GM12878 (cell line): ENCODE measurements at regions not wholly inside any gene's neighbourhood (a gene's known extent, or its start where the extent isn't known, plus 50 kb on each side); places are given as distances from the start of the nearest gene placed in this dataset.

Source experiments
- ATAC-seq: fragments of 200-7000 bp; cut with Tn5 transposase; 3 replicates; pipeline ENCODE4 v1.9.1; 2020; ENCODE audit warnings: mild to moderate bottlenecking, moderate library complexity
- BruUV-seq: library from RNA; stranded (reverse); fragments of 400-500 nt; replicated peaks from 2 replicates; lab custom pipeline; 2021; lab: Mats Ljungman, UMichigan
- CTCF ChIA-PET: fragments of 300-600 bp; sonication (Branson Sonifier 250); formaldehyde crosslinking; extraction: SDS; loops from one replicate; lab custom pipeline; 2021; ENCODE audit warnings: inconsistent platforms; lab: Yijun Ruan, JAX
- POLR2A ChIA-PET: fragments of 350-600 bp; formaldehyde crosslinking; extraction: SDS; loops from one replicate; lab custom pipeline; 2021; ENCODE audit warnings: inconsistent platforms; lab: Charles Lee
- RAD21 ChIA-PET: fragments of 300-600 bp; sonication (Branson Sonifier 250); formaldehyde crosslinking; loops from one replicate; lab custom pipeline; 2023; ENCODE audit warnings: antibody characterized with exemption; ENCODE audit not compliant: unreplicated experiment; lab: Charles Lee
- SMC1A ChIA-PET: fragments of 300-600 bp; sonication (Branson Sonifier 250); formaldehyde crosslinking; loops from one replicate; lab custom pipeline; 2023; ENCODE audit not compliant: unreplicated experiment, uncharacterized antibody; lab: Charles Lee
- DNase-seq: peaks from one replicate; pipeline ENCODE4 v3.0.0-alpha.2; 2011; ENCODE audit warnings: low read depth, low spot score
- FAIRE-seq: peaks from 3 replicates; lab custom pipeline; 2011; peaks lifted over from hg19 to GRCh38; lab: Jason Lieb, UNC
- H2AFZ ChIP-seq: 2 replicates; pipeline ENCODE4 v1.6.0; 2011; ENCODE audit warnings: low read depth, low read length, control low read depth; ENCODE audit not compliant: control insufficient read depth
- H3K27ac ChIP-seq: 2 replicates; pipeline ENCODE4 v1.5.1; 2011; ENCODE audit warnings: control low read depth; ENCODE audit not compliant: control insufficient read depth, insufficient read depth
- H3K27me3 ChIP-seq, 2 experiments: replicated peaks in 1 of 2; 2 replicates each; pipeline versions ENCODE4 v1.6.0 to v1.6.1; 2011; ENCODE audit warnings: low read length in 1 of 2; ENCODE audit not compliant: control insufficient read depth in 2 of 2, insufficient read depth in 2 of 2
- H3K36me3 ChIP-seq, 2 experiments: 2 replicates each; pipeline ENCODE4 v1.5.1; 2011; ENCODE audit warnings: low read length in 1 of 2; ENCODE audit not compliant: control insufficient read depth in 2 of 2, insufficient read depth in 2 of 2
- H3K4me1 ChIP-seq: 2 replicates; pipeline ENCODE4 v1.6.1; 2011; ENCODE audit warnings: mild to moderate bottlenecking, low read length, moderate library complexity, mixed read lengths; ENCODE audit not compliant: control insufficient read depth, insufficient read depth
- H3K4me2 ChIP-seq: 2 replicates; pipeline ENCODE4 v1.6.0; 2011; ENCODE audit warnings: control low read depth; ENCODE audit not compliant: control insufficient read depth, insufficient read depth
- H3K4me3 ChIP-seq: fragments of 200-600 bp; sonication (generic); 2 replicates; pipeline ENCODE4 v1.5.1; 2016
- H3K79me2 ChIP-seq: 2 replicates; pipeline ENCODE4 v1.6.0; 2011; ENCODE audit warnings: low read length; ENCODE audit not compliant: control insufficient read depth, insufficient read depth
- H3K9ac ChIP-seq: 2 replicates; pipeline ENCODE4 v1.8.0; 2011; ENCODE audit warnings: low read length, control low read depth, mixed read lengths; ENCODE audit not compliant: control insufficient read depth, insufficient read depth
- H3K9me3 ChIP-seq: replicated peaks from 3 replicates; pipeline ENCODE4 v1.5.1; 2011; ENCODE audit warnings: mild to moderate bottlenecking, low read length; ENCODE audit not compliant: control insufficient read depth, insufficient read depth
- H4K20me1 ChIP-seq: 2 replicates; pipeline ENCODE4 v1.6.0; 2011; ENCODE audit not compliant: control insufficient read depth, insufficient read depth
- BACH1 ChIP-seq: fragments of 450-650 bp; IDR thresholded peaks from 2 replicates; pipeline ENCODE4 v1.6.1; 2017; ENCODE audit warnings: mild to moderate bottlenecking, borderline replicate concordance
- SMARCA5 ChIP-seq: fragments of 450-650 bp; IDR thresholded peaks from 2 replicates; pipeline ENCODE4 v1.6.1; 2017; ENCODE audit warnings: mild to moderate bottlenecking
- ZNF384 ChIP-seq: IDR thresholded peaks from 2 replicates; pipeline ENCODE4 v1.6.1; 2012; ENCODE audit warnings: low read depth, mild to moderate bottlenecking, low read length, improper control_type of control experiment, borderline replicate concordance
- WGBS: methylation state at CpG from one replicate; pipeline ENCODE4 v1.1.6; 2016; ENCODE audit warnings: low lambda C conversion rate; ENCODE audit not compliant: insufficient replicate concordance, insufficient coverage; ENCODE audit errors: missing lambda C conversion rate; 5-methylcytosine and 5-hydroxymethylcytosine counted together
- in situ Hi-C: fragments of 300-500 bp; cut with MboI; formaldehyde crosslinking; loops from 9 replicates; pipeline ENCODE4 v1.14.3; 2018; ENCODE audit warnings: mixed read lengths
- intact Hi-C: fragments of 100-400 bp; cut with micrococcal nuclease; formaldehyde crosslinking; loops from one replicate; pipeline ENCODE4 v1.14.2; 2022; ENCODE audit not compliant: unreplicated experiment
- TF ChIP-seq, protein P1 (sequence below): fragments of 450-650 bp; IDR thresholded peaks from 2 replicates; pipeline ENCODE4 v1.6.1; 2017; ENCODE audit warnings: mild to moderate bottlenecking, low read depth, inconsistent platforms; ENCODE audit not compliant: poor library complexity, severe bottlenecking

- RAD21 ChIA-PET = no interaction called here
- Histone ChIP-seq H3K9me3 (no peaks in the 10 kb centered on the region), H3K4me2 (no peak overlapping the region), H4K20me1 (no peaks in the 10 kb centered on the region), H2AFZ (no peak overlapping the region), H3K4me1 (no peaks in the 10 kb centered on the region), H3K9ac (no peak overlapping the region), H3K27me3 (no peaks in the 10 kb centered on the region), H3K27ac (no peak overlapping the region), H3K4me3 (no peak overlapping the region), H3K79me2 (no peaks in the 10 kb centered on the region), H3K36me3 (no peaks in the 10 kb centered on the region)
- ATAC-seq (no peak), FAIRE-seq (no peak), DNase-seq (no peak)
- SMC1A ChIA-PET = no interaction called here
- intact Hi-C loops (no loop called here), in situ Hi-C loops (no loop called here)
- TF ChIP-seq SMARCA5 = no peak
- no peak for TF ChIP-seq ZNF384
- TF ChIP-seq, protein P1, sequence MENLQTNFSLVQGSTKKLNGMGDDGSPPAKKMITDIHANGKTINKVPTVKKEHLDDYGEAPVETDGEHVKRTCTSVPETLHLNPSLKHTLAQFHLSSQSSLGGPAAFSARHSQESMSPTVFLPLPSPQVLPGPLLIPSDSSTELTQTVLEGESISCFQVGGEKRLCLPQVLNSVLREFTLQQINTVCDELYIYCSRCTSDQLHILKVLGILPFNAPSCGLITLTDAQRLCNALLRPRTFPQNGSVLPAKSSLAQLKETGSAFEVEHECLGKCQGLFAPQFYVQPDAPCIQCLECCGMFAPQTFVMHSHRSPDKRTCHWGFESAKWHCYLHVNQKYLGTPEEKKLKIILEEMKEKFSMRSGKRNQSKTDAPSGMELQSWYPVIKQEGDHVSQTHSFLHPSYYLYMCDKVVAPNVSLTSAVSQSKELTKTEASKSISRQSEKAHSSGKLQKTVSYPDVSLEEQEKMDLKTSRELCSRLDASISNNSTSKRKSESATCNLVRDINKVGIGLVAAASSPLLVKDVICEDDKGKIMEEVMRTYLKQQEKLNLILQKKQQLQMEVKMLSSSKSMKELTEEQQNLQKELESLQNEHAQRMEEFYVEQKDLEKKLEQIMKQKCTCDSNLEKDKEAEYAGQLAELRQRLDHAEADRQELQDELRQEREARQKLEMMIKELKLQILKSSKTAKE = no peak
- no peak for TF ChIP-seq BACH1
- whole genome bisulfite sequencing = 53% methylated on average over 11 of the region's 11 CpGs
- BruUV-seq = no TSS peak
- CTCF ChIA-PET = no interaction called here
- POLR2A ChIA-PET = no interaction called here
These were observed 176.9 kb downstream of the IGLL1 start for GRCh38 chr22:23403152-23403719.
